ENCODE measurements at regions not wholly inside any gene's neighbourhood (a gene's known extent, or its start where the extent isn't known, plus 50 kb on each side); places are given as distances from the start of the nearest gene placed in this dataset.

DNA sequence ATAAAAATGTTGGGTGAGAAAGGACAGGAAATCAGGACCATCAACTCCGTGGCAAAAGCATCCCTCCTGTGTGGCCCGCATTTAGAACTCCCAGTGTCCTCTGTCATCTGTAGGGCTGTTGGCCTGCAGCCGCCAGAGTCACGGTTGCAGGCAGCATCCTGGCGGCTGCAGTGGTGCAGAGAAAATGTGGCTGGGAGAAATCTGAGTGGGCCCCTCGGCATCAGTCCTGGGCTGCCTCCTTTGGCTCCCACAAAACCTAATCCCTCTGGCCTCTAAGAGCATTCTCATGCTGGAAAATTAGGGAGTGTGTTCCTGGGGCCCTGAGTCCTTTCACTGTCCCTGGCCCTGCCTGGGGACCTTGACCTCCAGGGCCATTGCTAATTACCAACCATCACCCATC lies 121.9 kb downstream of the WT1 start:
- H4K5ac ChIP-seq (ENCODE audit: low read depth, low read length) = no peak overlapping the region
- H4K8ac ChIP-seq (ENCODE audit: low read depth in 2 of 2, low read length in 2 of 2) = no peak overlapping the region
- CTCF ChIA-PET = interaction anchor here (1.0 to 1.2 kb wide), 2 partner anchors 10 to 27 kb away, joined by 3 to 5 read pairs; no protein-coding TSS in a partner anchor
- dilution Hi-C loops (cut with HindIII; ENCODE audit: low sequenced_read_pairs, unreplicated experiment) (no loop called here), in situ Hi-C loops (cut with MboI; ENCODE audit: low sequenced_read_pairs) (no loop called here), intact Hi-C loops (cut with micrococcal nuclease) (no loop called here)
- POLR2A ChIA-PET (ENCODE audit: unreplicated experiment) = no interaction called here
- H2AFZ ChIP-seq (replicated peaks; ENCODE audit: low read length, poor library complexity) = no peak overlapping the region
- H3K27me3 ChIP-seq (ENCODE audit: control insufficient read depth, insufficient read depth, low read length) = peaks cover 2% of the 10 kb centered on the region; the same call in 1 of the 2 replicates
- no peak overlapping the region for H3K56ac ChIP-seq (ENCODE audit: extremely low read depth, insufficient read depth, low read length)
- no peak overlapping the region for H3K9ac ChIP-seq (ENCODE audit: low read depth, low read length)
- H2BK20ac ChIP-seq (ENCODE audit: low read depth, low read length) = no peak overlapping the region
- no peak overlapping the region for H2BK120ac ChIP-seq (ENCODE audit: low read depth, low read length)
- H3K4me2 ChIP-seq (ENCODE audit: low read depth, low read length) = no peak overlapping the region
- no peak overlapping the region for H3K4me3 ChIP-seq (ENCODE audit: insufficient read depth, low read depth, low read length)
- no peak for ATAC-seq (ENCODE audit: low read depth)
- no peaks in the 10 kb centered on the region for H3K9me1 ChIP-seq (ENCODE audit: insufficient read depth, low read length)
- H3K27ac ChIP-seq (ENCODE audit: insufficient read depth, low read length) = no peak overlapping the region
- no peak overlapping the region for H2BK15ac ChIP-seq (ENCODE audit: low read depth, low read length)
- H2AK9ac ChIP-seq (replicated peaks; ENCODE audit: low read depth, low read length, poor library complexity) = no peak overlapping the region
- H3K14ac ChIP-seq (replicated peaks; ENCODE audit: low read depth, low read length) = no peak overlapping the region
- no TSS peak for BruUV-seq (replicated peaks)
- no peak overlapping the region for H2AK5ac ChIP-seq (ENCODE audit: low read depth, low read length)
- H3K18ac ChIP-seq (ENCODE audit: low read depth, low read length) = no peak overlapping the region
- no peaks in the 10 kb centered on the region for H3K36me3 ChIP-seq (ENCODE audit: control insufficient read depth, insufficient read depth, low read length)
- no peaks in the 10 kb centered on the region for H3K9me3 ChIP-seq (ENCODE audit: control insufficient read depth, insufficient read depth, low read length)
- no peaks in the 10 kb centered on the region for H4K20me1 ChIP-seq (ENCODE audit: insufficient read depth, low read length)
- no peak overlapping the region for H4K91ac ChIP-seq (ENCODE audit: insufficient read depth, low read depth, low read length)
- 80% methylated on average over 1 of the region's 6 CpGs; no CpG with 5 or more reads in 1 of the 2 experiments for WGBS, 2 experiments (ENCODE audit: extremely low coverage in 2 of 2, insufficient read length in 1 of 2)
- H3K4ac ChIP-seq (ENCODE audit: low read depth, low read length) = no peak overlapping the region
- no peak overlapping the region for H3K23ac ChIP-seq (ENCODE audit: low read depth, low read length)
- TF ChIP-seq CEBPB (IDR thresholded peaks at IDR 0.05; ENCODE audit: low read depth, low read length) = no peak
- no peak for TF ChIP-seq POLR2A (IDR thresholded peaks at IDR 0.05; ENCODE audit: low read depth, low read length)
- TF ChIP-seq MXI1 (IDR thresholded peaks at IDR 0.05; ENCODE audit: borderline replicate concordance, low read depth, low read length) = no peak
- TF ChIP-seq FOS (IDR thresholded peaks at IDR 0.05; ENCODE audit: low read depth, low read length) = no peak
- TF ChIP-seq NFE2L2 (IDR thresholded peaks at IDR 0.05; ENCODE audit: low read depth, low read length) = no peak
- TF ChIP-seq MAZ (IDR thresholded peaks at IDR 0.05; ENCODE audit: borderline replicate concordance, low read depth, low read length) = no peak
- TF ChIP-seq BHLHE40 (IDR thresholded peaks at IDR 0.05; ENCODE audit: low read depth, low read length) = no peak
- TF ChIP-seq CHD1 (IDR thresholded peaks at IDR 0.05; ENCODE audit: low read depth, low read length) = no peak
- TF ChIP-seq, protein P1, sequence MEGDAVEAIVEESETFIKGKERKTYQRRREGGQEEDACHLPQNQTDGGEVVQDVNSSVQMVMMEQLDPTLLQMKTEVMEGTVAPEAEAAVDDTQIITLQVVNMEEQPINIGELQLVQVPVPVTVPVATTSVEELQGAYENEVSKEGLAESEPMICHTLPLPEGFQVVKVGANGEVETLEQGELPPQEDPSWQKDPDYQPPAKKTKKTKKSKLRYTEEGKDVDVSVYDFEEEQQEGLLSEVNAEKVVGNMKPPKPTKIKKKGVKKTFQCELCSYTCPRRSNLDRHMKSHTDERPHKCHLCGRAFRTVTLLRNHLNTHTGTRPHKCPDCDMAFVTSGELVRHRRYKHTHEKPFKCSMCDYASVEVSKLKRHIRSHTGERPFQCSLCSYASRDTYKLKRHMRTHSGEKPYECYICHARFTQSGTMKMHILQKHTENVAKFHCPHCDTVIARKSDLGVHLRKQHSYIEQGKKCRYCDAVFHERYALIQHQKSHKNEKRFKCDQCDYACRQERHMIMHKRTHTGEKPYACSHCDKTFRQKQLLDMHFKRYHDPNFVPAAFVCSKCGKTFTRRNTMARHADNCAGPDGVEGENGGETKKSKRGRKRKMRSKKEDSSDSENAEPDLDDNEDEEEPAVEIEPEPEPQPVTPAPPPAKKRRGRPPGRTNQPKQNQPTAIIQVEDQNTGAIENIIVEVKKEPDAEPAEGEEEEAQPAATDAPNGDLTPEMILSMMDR (conservative IDR thresholded peaks at IDR 0.05; ENCODE audit: low read depth, low read length) = no peak
- no peak for TF ChIP-seq RFX5 (IDR thresholded peaks at IDR 0.05; ENCODE audit: low read depth, low read length)
- no peak for DNase-seq
- H3K79me1 ChIP-seq (ENCODE audit: low read depth in 1 of 2, low read length in 2 of 2) = no peaks in the 10 kb centered on the region
- H3K4me1 ChIP-seq (ENCODE audit: control insufficient read depth, insufficient read depth, low read length) = no peaks in the 10 kb centered on the region
- H2BK5ac ChIP-seq (ENCODE audit: low read depth, low read length, poor library complexity, severe bottlenecking) = no peak overlapping the region

Measured in IMR-90 (cell line).